Activated CD4-positive, alpha-beta T cell treated with anti-CD3 and anti-CD28 coated beads for 48 hours (primary cell): ENCODE measurements at regions not wholly inside any gene's neighbourhood (a gene's known extent, or its start where the extent isn't known, plus 50 kb on each side); places are given as distances from the start of the nearest gene placed in this dataset.
"Not testable (repeated sequence)": the region's sequence is repeated elsewhere in the genome, so short reads cannot be mapped to it uniquely, and the experiment has no call there.

Experiments used
- DNase-seq: peaks from one replicate; pipeline ENCODE4 v3.0.0-alpha.2; 2020

- DNase-seq, result no peak
Measured at GRCh38 chr9:26142631-26143030, 464.4 kb upstream of the TUSC1 start.

GRCh38 chr9:26142201-26142600, 464.0 kb upstream of the TUSC1 start:
- no peak for DNase-seq

- no peak for DNase-seq
Measured at GRCh38 chr9:26133537-26133936, 455.3 kb upstream of the TUSC1 start.

- no peak for DNase-seq
Measured at GRCh38 chr9:26132746-26133312, 454.6 kb upstream of the TUSC1 start.

- no peak for DNase-seq
Measured at GRCh38 chr9:26131886-26132285, 453.6 kb upstream of the TUSC1 start.

GRCh38 chr9:26129217-26129616, 451.0 kb upstream of the TUSC1 start:
- DNase-seq, result no peak

- DNase-seq, result no peak
Measured at GRCh38 chr9:26125693-26126092, 447.4 kb upstream of the TUSC1 start.

GRCh38 chr9:26116085-26116484, 437.8 kb upstream of the TUSC1 start:
- not testable (repeated sequence) for DNase-seq

- no peak for DNase-seq
Measured at GRCh38 chr9:26112724-26113123, 434.5 kb upstream of the TUSC1 start.

- no peak for DNase-seq
Measured at GRCh38 chr9:26086396-26086795, 408.2 kb upstream of the TUSC1 start.

- DNase-seq, result no peak
Measured at GRCh38 chr9:26081847-26082246, 403.6 kb upstream of the TUSC1 start.

- no peak for DNase-seq
Measured at GRCh38 chr9:26078706-26079105, 400.5 kb upstream of the TUSC1 start.

GRCh38 chr9:26077860-26078259, 399.6 kb upstream of the TUSC1 start:
- no peak for DNase-seq

GRCh38 chr9:26067608-26068007, 389.4 kb upstream of the TUSC1 start:
- DNase-seq, result no peak

- no peak for DNase-seq
Measured at GRCh38 chr9:26066237-26066636, 388.0 kb upstream of the TUSC1 start.

- DNase-seq, result no peak
Measured at GRCh38 chr9:26061948-26062575, 383.8 kb upstream of the TUSC1 start.

- DNase-seq, result no peak
Measured at GRCh38 chr9:26058111-26058895, 380.1 kb upstream of the TUSC1 start.

- DNase-seq, result no peak
Measured at GRCh38 chr9:26057050-26057449, 378.8 kb upstream of the TUSC1 start.

GRCh38 chr9:26054600-26055520, 376.6 kb upstream of the TUSC1 start:
- no peak for DNase-seq

GRCh38 chr9:26053954-26054353, 375.7 kb upstream of the TUSC1 start:
- DNase-seq, result no peak

GRCh38 chr9:26043431-26043830, 365.2 kb upstream of the TUSC1 start:
- no peak for DNase-seq

- DNase-seq, result no peak
Measured at GRCh38 chr9:26034786-26035185, 356.5 kb upstream of the TUSC1 start.

GRCh38 chr9:26033336-26033735, 355.1 kb upstream of the TUSC1 start:
- no peak for DNase-seq
